MG63 (cell line): ENCODE measurements at regions not wholly inside any gene's neighbourhood (a gene's known extent, or its start where the extent isn't known, plus 50 kb on each side); places are given as distances from the start of the nearest gene placed in this dataset.

Experiments
- DNase-seq: peaks from one replicate; pipeline ENCODE4 v3.0.0-alpha.2; 2020
- H3K27me3 ChIP-seq: fragments of 250-450 bp; sonication (Bioruptor Pico); 2 replicates; pipeline ENCODE4 v1.5.1; 2020; ENCODE audit warnings: mild to moderate bottlenecking, moderate library complexity
- H3K36me3 ChIP-seq: fragments of 250-450 bp; sonication (Bioruptor Pico); 2 replicates; pipeline ENCODE4 v1.5.1; 2020; ENCODE audit warnings: mild to moderate bottlenecking, moderate library complexity
- H3K4me3 ChIP-seq: fragments of 250-450 bp; sonication (Bioruptor Pico); 2 replicates; pipeline ENCODE4 v1.5.1; 2020; ENCODE audit warnings: mild to moderate bottlenecking, moderate library complexity
- H3K9me3 ChIP-seq: fragments of 250-450 bp; sonication (Bioruptor Pico); 2 replicates; pipeline ENCODE4 v1.5.1; 2020; ENCODE audit warnings: mild to moderate bottlenecking, moderate library complexity

- H3K9me3 ChIP-seq, result no peaks in the 10 kb centered on the region
- no peak for DNase-seq
- H3K36me3 ChIP-seq, result no peaks in the 10 kb centered on the region
- no peaks in the 10 kb centered on the region for H3K27me3 ChIP-seq
- no peak overlapping the region for H3K4me3 ChIP-seq
These were observed 1239.2 kb downstream of the FAM181B start for GRCh38 chr11:81494431-81494830.

GRCh38 chr11:81492923-81493445, 1240.7 kb downstream of the FAM181B start:
- Histone ChIP-seq H3K36me3 (no peaks in the 10 kb centered on the region), H3K27me3 (no peaks in the 10 kb centered on the region), H3K9me3 (no peaks in the 10 kb centered on the region), H3K4me3 (no peak overlapping the region)
- DNase-seq, result no peak

GRCh38 chr11:81487109-81487508, 1246.6 kb downstream of the FAM181B start:
- no peaks in the 10 kb centered on the region for H3K27me3 ChIP-seq
- no peaks in the 10 kb centered on the region for H3K36me3 ChIP-seq
- DNase-seq, result no peak
- H3K4me3 ChIP-seq, result no peak overlapping the region
- no peaks in the 10 kb centered on the region for H3K9me3 ChIP-seq

- no peak overlapping the region for H3K4me3 ChIP-seq
- no peaks in the 10 kb centered on the region for H3K27me3 ChIP-seq
- no peak for DNase-seq
- H3K36me3 ChIP-seq, result no peaks in the 10 kb centered on the region
- H3K9me3 ChIP-seq, result no peaks in the 10 kb centered on the region
These were observed 1249.5 kb downstream of the FAM181B start for GRCh38 chr11:81484196-81484595.

- Histone ChIP-seq H3K27me3 (no peaks in the 10 kb centered on the region; the same call in 1 of the 2 replicates), H3K36me3 (no peaks in the 10 kb centered on the region), H3K9me3 (no peaks in the 10 kb centered on the region), H3K4me3 (no peak overlapping the region)
- no peak for DNase-seq
These were observed 1256.4 kb downstream of the FAM181B start for GRCh38 chr11:81477277-81477676.

GRCh38 chr11:81476345-81476744, 1257.3 kb downstream of the FAM181B start:
- Histone ChIP-seq H3K4me3 (no peak overlapping the region), H3K9me3 (no peaks in the 10 kb centered on the region), H3K27me3 (no peaks in the 10 kb centered on the region; the same call in 1 of the 2 replicates), H3K36me3 (no peaks in the 10 kb centered on the region)
- no peak for DNase-seq

GRCh38 chr11:81472646-81473045, 1261.0 kb downstream of the FAM181B start:
- H3K36me3 ChIP-seq, result no peaks in the 10 kb centered on the region
- no peak for DNase-seq
- H3K9me3 ChIP-seq, result no peaks in the 10 kb centered on the region

GRCh38 chr11:81470446-81470845, 1263.2 kb downstream of the FAM181B start:
- H3K36me3 ChIP-seq, result no peaks in the 10 kb centered on the region
- no peaks in the 10 kb centered on the region for H3K9me3 ChIP-seq
- H3K4me3 ChIP-seq, result no peak overlapping the region
- DNase-seq, result no peak
- no peaks in the 10 kb centered on the region; the same call in 1 of the 2 replicates for H3K27me3 ChIP-seq

More at GRCh38 chr11:81472646-81473045, 1261.0 kb downstream of the FAM181B start:
- no peaks in the 10 kb centered on the region; the same call in 1 of the 2 replicates for H3K27me3 ChIP-seq
- no peak overlapping the region for H3K4me3 ChIP-seq

GRCh38 chr11:81459766-81460306, 1273.8 kb downstream of the FAM181B start:
- H3K36me3 ChIP-seq, result no peaks in the 10 kb centered on the region

GRCh38 chr11:81449588-81450156, 1284.0 kb downstream of the FAM181B start:
- Histone ChIP-seq H3K27me3 (no peaks in the 10 kb centered on the region), H3K9me3 (no peaks in the 10 kb centered on the region; the same call in 1 of the 2 replicates), H3K36me3 (no peaks in the 10 kb centered on the region), H3K4me3 (no peak overlapping the region)
- no peak for DNase-seq

More at GRCh38 chr11:81459766-81460306, 1273.8 kb downstream of the FAM181B start:
- Histone ChIP-seq H3K27me3 (no peaks in the 10 kb centered on the region), H3K4me3 (no peak overlapping the region), H3K9me3 (no peaks in the 10 kb centered on the region)
- DNase-seq, result no peak

- Histone ChIP-seq H3K4me3 (no peak overlapping the region), H3K27me3 (no peaks in the 10 kb centered on the region), H3K9me3 (no peaks in the 10 kb centered on the region), H3K36me3 (no peaks in the 10 kb centered on the region)
- no peak for DNase-seq
These were observed 1289.4 kb downstream of the FAM181B start for GRCh38 chr11:81444297-81444696.

- Histone ChIP-seq H3K9me3 (no peaks in the 10 kb centered on the region), H3K36me3 (no peaks in the 10 kb centered on the region)
- no peak for DNase-seq
These were observed 1301.3 kb downstream of the FAM181B start for GRCh38 chr11:81432333-81432732.

GRCh38 chr11:81424822-81425221, 1308.8 kb downstream of the FAM181B start:
- H3K4me3 ChIP-seq, result no peak overlapping the region
- no peaks in the 10 kb centered on the region for H3K27me3 ChIP-seq
- H3K9me3 ChIP-seq, result no peaks in the 10 kb centered on the region
- DNase-seq, result no peak
- no peaks in the 10 kb centered on the region for H3K36me3 ChIP-seq

More at GRCh38 chr11:81432333-81432732, 1301.3 kb downstream of the FAM181B start:
- no peaks in the 10 kb centered on the region for H3K27me3 ChIP-seq
- H3K4me3 ChIP-seq, result no peak overlapping the region

- no peak for DNase-seq
- Histone ChIP-seq H3K36me3 (no peaks in the 10 kb centered on the region), H3K9me3 (no peaks in the 10 kb centered on the region), H3K4me3 (no peak overlapping the region), H3K27me3 (no peaks in the 10 kb centered on the region)
These were observed 1311.3 kb downstream of the FAM181B start for GRCh38 chr11:81422402-81422801.

GRCh38 chr11:81421251-81421860, 1312.3 kb downstream of the FAM181B start:
- no peak overlapping the region for H3K4me3 ChIP-seq
- no peak for DNase-seq
- H3K9me3 ChIP-seq, result no peaks in the 10 kb centered on the region
- no peaks in the 10 kb centered on the region for H3K27me3 ChIP-seq
- H3K36me3 ChIP-seq, result no peaks in the 10 kb centered on the region

GRCh38 chr11:81420668-81421250, 1312.9 kb downstream of the FAM181B start:
- Histone ChIP-seq H3K4me3 (no peak overlapping the region), H3K9me3 (no peaks in the 10 kb centered on the region), H3K36me3 (no peaks in the 10 kb centered on the region), H3K27me3 (no peaks in the 10 kb centered on the region)
- DNase-seq, result no peak

- Histone ChIP-seq H3K27me3 (no peaks in the 10 kb centered on the region; the same call in 1 of the 2 replicates), H3K9me3 (no peaks in the 10 kb centered on the region), H3K4me3 (no peak overlapping the region), H3K36me3 (no peaks in the 10 kb centered on the region)
- DNase-seq, result no peak
These were observed 1336.3 kb downstream of the FAM181B start for GRCh38 chr11:81397316-81397715.
